ENCODE measurements at regions not wholly inside any gene's neighbourhood (a gene's known extent, or its start where the extent isn't known, plus 50 kb on each side); places are given as distances from the start of the nearest gene placed in this dataset.
A peak's percentile ranks its signal among the peaks of the same experiment; 100 is the strongest.
"Not testable (repeated sequence)": the region's sequence is repeated elsewhere in the genome, so short reads cannot be mapped to it uniquely, and the experiment has no call there.

GRCh38 chr5:56659971-56660370, 155.4 kb upstream of the MAP3K1 start:
- DNase-seq (ENCODE audit: low spot score), result no peak

- no peak for DNase-seq (ENCODE audit: low spot score)
These were observed 156.4 kb upstream of the MAP3K1 start for GRCh38 chr5:56658972-56659371.

GRCh38 chr5:56656846-56657726, 158.3 kb upstream of the MAP3K1 start:
- no peak for DNase-seq (ENCODE audit: low spot score)

DNA sequence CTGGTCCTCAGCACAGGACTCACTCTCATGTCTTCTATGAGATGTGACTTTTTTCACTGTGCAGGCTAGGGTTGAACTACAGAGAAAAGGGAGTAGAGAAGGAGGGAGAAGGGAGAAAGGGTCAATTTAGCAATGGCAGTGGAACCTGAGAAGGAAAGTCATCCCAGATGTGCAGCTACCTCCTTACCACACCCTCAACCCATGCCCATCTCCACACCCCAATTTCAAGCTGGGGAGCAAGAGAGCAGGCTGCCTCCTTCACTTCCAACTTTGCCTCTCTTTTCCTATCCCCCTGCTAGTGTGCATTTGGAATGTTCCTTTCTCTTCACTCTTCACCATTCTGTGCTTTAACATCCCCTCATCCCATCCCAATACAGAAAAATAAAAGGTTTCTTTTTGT, 163.5 kb upstream of the MAP3K1 start:
- DNase-seq (ENCODE audit: low spot score), result no peak

- no peak for DNase-seq (ENCODE audit: low spot score)
These were observed 165.0 kb upstream of the MAP3K1 start for GRCh38 chr5:56650386-56650785.

GRCh38 chr5:56649569-56649968, 165.8 kb upstream of the MAP3K1 start:
- peak; percentile 1 for DNase-seq (ENCODE audit: low spot score)

DNA sequence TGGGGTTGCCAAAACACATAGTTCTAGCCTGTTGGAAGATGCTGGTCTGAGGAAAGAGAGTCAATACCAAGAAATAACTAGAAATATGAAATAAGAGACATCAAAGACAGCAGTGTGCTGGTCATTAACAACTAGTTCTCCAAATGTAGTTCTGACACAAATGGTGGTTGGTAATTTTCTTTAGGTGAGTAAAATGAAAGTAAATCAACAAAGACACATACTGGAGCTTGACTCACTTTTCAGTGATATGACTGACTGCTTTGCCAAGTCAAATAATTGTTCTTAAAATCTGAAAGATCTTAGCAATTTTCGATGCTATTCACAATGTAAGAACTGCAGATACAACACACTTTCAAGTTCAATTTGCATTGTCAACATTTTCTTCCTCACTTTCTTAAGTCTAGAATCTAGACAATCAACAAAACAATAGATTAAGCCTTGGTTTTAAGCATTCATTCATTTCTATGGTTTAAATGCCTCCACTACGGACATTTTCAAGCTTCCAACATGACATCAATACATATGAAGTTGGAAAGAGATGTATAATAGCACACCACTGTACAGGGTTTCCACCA, 166.8 kb upstream of the MAP3K1 start:
- DNase-seq (ENCODE audit: low spot score), result no peak

- no peak for DNase-seq (ENCODE audit: low spot score)
These were observed 168.1 kb upstream of the MAP3K1 start for GRCh38 chr5:56647099-56647850.

- DNase-seq (ENCODE audit: low spot score), result no peak
These were observed 173.6 kb upstream of the MAP3K1 start for GRCh38 chr5:56641635-56642260.

DNA sequence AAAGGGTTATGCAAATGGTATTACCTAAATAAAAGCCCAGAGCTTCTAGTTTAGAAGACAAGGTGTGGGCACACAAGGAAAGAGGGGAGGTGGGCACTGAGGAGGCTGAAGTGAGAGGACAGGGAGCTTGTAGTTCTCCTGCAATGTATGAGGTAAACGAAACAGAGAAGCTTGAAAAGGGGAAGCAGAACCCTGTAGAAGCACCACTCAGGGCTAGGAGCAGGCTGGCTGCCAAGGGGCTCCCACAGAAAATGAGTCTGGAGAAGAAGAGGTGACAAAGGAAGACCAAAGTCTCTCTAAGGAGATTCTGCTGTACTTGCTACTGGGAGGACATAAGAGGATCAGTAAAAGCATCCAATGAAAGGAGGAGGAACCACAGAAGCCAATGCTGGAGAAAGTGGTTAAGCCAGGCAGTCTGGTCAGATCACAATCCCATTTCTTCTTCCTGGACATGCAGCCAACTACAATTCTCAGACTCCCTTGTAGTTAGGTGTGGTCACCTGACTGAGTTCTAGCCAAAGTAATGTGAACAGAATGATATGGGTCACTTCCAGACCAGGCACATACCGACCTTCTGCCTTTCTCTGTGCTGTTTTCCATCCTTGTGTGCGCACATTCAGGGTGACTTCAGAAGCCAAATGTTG, 174.5 kb upstream of the MAP3K1 start:
- DNase-seq (ENCODE audit: low spot score), result no peak

GRCh38 chr5:56639476-56639875, 175.9 kb upstream of the MAP3K1 start:
- no peak for DNase-seq (ENCODE audit: low spot score)

DNA sequence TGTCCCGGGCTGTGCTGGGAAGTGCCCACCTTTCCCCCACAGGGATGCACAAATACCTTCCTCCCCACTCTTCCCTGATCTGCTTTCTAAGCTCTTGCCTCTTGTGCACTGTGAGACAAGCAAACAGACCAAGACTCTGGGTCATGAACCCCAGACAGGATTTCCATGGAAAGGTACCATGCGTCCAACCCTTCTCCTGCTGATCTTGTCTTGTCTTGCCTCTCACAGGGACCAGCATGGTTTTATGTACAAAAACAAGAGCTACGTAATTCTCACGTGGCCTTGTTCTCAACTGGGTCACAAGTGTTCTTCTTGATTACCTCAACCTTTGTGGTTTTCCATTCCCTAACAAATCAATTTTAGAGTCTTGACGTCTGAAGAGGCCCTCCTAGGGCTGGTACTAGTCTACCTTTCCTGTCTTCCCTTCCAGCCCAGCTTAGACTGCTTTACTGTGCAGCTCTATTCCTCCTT, 176.5 kb upstream of the MAP3K1 start:
- no peak for DNase-seq (ENCODE audit: low spot score)

DNA sequence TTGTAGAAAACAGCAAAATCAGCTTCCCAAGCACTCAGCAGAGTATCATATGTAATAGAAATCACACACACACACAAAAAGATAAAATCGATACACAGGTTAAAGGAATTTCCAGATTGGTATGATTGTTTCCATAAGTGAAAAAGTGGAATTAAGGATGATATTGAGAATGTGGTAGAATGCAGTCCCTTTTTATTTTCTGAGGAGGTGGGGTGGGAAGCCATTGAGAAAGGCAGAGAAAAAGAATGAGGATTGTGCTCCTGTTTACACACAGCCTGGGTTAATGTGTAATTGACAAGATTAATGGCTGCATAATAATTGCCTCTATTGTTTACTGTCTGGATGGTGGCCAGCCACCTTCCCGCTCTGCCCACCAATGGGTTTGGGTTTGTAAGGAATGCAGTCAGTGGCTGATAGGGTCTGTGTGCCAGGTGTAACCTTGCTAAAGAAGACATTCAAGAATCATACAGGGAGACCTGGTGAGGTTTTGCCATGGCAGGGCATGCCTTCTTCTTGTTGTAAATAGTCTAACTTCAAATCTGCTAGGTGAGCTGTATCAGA, 177.2 kb upstream of the MAP3K1 start:
- DNase-seq (ENCODE audit: low spot score), result no peak

DNA sequence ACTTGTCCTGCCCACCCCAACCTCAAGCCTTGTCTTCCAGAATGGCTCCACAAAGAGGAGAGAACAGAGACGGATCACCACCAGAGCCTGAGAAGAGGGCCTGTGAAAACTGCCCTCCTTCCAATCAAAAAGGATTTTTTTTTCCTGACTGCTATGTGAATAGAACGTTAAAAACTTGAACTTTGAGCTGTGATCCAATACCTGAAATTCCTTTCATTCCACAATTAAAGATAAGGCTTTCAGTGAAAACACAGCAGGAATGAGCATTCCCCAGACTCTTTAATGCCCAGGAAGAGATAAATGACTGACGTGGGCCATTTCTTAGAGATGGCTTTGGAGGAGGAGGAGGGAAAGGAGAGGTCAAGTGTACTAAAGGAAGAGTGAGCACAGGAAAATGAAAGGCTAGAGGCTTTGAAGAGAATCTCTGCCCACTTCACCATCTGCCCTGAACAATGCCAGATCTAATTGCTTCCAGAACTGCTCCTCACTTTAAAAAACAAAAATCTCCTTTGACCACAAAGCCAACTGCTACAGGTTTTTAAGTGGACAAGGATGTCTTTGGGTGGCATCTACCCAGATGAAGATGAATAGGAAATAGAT, 177.9 kb upstream of the MAP3K1 start:
- DNase-seq (ENCODE audit: low spot score), result no peak

GRCh38 chr5:56633950-56634349, 181.4 kb upstream of the MAP3K1 start:
- no peak for DNase-seq (ENCODE audit: low spot score)

DNA sequence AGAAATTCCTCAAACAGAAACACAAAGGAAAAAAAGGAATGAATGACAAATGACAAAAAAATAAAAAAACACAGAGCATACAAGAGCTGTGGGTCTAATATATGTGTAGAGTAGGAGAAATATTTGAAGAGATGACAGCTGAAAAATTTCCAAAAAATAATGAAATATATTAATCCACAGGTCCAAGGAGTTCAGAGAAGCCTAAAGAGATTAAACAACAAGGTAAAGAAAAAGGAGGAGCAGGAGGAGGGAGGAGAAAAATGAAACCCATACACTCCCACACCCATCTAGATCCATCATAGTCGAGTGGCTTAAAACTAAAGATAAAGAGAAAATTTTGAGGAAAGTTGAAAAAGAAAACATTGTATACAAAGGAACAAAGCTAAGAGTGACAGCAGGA, 182.4 kb upstream of the MAP3K1 start:
- no peak for DNase-seq (ENCODE audit: low spot score)

GRCh38 chr5:56632199-56632598, 183.2 kb upstream of the MAP3K1 start:
- DNase-seq (ENCODE audit: low spot score), result no peak

GRCh38 chr5:56631719-56632118, 183.6 kb upstream of the MAP3K1 start:
- DNase-seq (ENCODE audit: low spot score), result no peak

DNA sequence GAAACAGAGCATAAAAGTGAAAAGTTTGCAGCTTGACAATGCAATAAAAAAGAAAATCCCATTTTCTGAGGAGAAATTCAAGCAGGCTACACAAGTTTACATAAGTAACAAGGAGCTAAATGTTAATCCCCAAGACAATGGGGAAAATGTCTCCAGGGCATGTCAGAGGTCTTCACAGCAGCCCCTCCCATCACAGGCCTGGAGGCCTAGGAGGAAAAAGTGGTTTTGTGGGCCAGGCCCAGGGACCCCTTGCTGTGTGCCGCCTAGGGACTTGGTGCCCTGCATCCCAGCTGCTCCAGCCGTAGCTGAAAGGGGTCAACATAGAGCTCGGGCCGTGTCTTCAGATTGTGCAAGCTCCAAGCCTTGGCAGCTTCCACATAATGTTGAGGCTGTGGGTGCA, 186.7 kb upstream of the MAP3K1 start:
- DNase-seq (ENCODE audit: low spot score), result not testable (repeated sequence)

- no peak for DNase-seq (ENCODE audit: low spot score)
These were observed 189.8 kb upstream of the MAP3K1 start for GRCh38 chr5:56625541-56625940.

- no peak for DNase-seq (ENCODE audit: low spot score)
These were observed 190.6 kb upstream of the MAP3K1 start for GRCh38 chr5:56624751-56625150.

Measured in kidney capillary endothelial cell (primary cell).